ENCODE measurements at regions not wholly inside any gene's neighbourhood (a gene's known extent, or its start where the extent isn't known, plus 50 kb on each side); places are given as distances from the start of the nearest gene placed in this dataset.

DNA sequence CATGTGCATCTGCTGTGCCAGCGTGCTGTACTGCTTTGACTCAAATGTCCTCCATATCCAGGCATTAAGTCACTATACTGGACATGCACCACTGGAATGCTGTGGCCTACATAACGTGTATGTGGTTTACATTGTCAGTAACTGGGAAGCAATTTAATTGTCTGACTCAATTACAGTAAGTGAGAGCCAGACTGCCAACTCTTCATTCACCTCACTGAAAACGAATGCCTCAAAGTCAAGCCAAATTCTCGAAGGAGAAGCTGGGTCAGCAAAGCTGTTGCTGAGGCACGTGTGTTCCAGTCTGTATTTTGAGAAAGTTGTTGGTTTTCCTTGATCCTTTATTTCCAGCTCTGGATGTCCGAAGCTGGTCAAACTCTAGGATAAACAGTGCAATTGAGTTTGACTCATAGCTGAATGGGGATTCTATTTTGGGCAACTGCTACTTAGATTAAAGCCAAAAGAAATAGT is 534.3 kb downstream of the COL12A1 start:
- TF ChIP-seq, protein P1, sequence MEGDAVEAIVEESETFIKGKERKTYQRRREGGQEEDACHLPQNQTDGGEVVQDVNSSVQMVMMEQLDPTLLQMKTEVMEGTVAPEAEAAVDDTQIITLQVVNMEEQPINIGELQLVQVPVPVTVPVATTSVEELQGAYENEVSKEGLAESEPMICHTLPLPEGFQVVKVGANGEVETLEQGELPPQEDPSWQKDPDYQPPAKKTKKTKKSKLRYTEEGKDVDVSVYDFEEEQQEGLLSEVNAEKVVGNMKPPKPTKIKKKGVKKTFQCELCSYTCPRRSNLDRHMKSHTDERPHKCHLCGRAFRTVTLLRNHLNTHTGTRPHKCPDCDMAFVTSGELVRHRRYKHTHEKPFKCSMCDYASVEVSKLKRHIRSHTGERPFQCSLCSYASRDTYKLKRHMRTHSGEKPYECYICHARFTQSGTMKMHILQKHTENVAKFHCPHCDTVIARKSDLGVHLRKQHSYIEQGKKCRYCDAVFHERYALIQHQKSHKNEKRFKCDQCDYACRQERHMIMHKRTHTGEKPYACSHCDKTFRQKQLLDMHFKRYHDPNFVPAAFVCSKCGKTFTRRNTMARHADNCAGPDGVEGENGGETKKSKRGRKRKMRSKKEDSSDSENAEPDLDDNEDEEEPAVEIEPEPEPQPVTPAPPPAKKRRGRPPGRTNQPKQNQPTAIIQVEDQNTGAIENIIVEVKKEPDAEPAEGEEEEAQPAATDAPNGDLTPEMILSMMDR (conservative IDR thresholded peaks at IDR 0.05; ENCODE audit: low read depth, low read length), result no peak
- no peak for TF ChIP-seq EZH2 (IDR thresholded peaks at IDR 0.05; ENCODE audit: low read length, unreplicated experiment)
